DOHH2 (cell line): ENCODE measurements at regions not wholly inside any gene's neighbourhood (a gene's known extent, or its start where the extent isn't known, plus 50 kb on each side); places are given as distances from the start of the nearest gene placed in this dataset.
"Not testable (repeated sequence)": the region's sequence is repeated elsewhere in the genome, so short reads cannot be mapped to it uniquely, and the experiment has no call there.

Experiments
- H3F3A ChIP-seq: fragments of 200-600 bp; sonication (generic), shearing (Covaris generic); 2 replicates; pipeline ENCODE4 v1.6.0; 2016; ENCODE audit warnings: antibody characterized with exemption, mild to moderate bottlenecking; ENCODE audit not compliant: control insufficient read depth, insufficient read depth
- H3K27ac ChIP-seq: fragments of 200-600 bp; sonication (generic); 2 replicates; pipeline ENCODE4 v1.5.1; 2014; ENCODE audit warnings: low read depth, mild to moderate bottlenecking, low read length, moderate library complexity
- H3K27me3 ChIP-seq: fragments of 200-600 bp; sonication (generic); 2 replicates; pipeline ENCODE4 v1.6.1; 2014; ENCODE audit warnings: mild to moderate bottlenecking, low read length, mixed read lengths; ENCODE audit not compliant: control insufficient read depth
- H3K36me3 ChIP-seq: fragments of 200-600 bp; sonication (generic); 2 replicates; pipeline ENCODE4 v1.6.1; 2014; ENCODE audit warnings: mild to moderate bottlenecking, low read length, moderate library complexity, mixed read lengths; ENCODE audit not compliant: control insufficient read depth
- H3K4me1 ChIP-seq: fragments of 200-600 bp; sonication (generic); 2 replicates; pipeline ENCODE4 v1.6.1; 2014; ENCODE audit warnings: mild to moderate bottlenecking, low read length, mixed read lengths; ENCODE audit not compliant: control insufficient read depth
- H3K4me2 ChIP-seq: fragments of 200-600 bp; sonication (generic); 2 replicates; pipeline ENCODE4 v1.6.0; 2014; ENCODE audit warnings: mild to moderate bottlenecking, low read length, moderate library complexity
- H3K4me3 ChIP-seq: fragments of 200-600 bp; sonication (generic); 2 replicates; pipeline ENCODE4 v1.5.1; 2014; ENCODE audit warnings: mild to moderate bottlenecking, low read length, mixed read lengths
- H3K79me2 ChIP-seq: fragments of 200-600 bp; sonication (generic); 2 replicates; pipeline ENCODE4 v1.6.1; 2014; ENCODE audit warnings: mild to moderate bottlenecking, low read length, mixed read lengths; ENCODE audit not compliant: control insufficient read depth
- H3K9me2 ChIP-seq: fragments of 200-600 bp; sonication (generic); replicated peaks from 2 replicates; pipeline ENCODE4 v1.6.1; 2014; ENCODE audit warnings: mild to moderate bottlenecking, low read length, mixed read lengths; ENCODE audit not compliant: control insufficient read depth
- H3K9me3 ChIP-seq: fragments of 200-600 bp; sonication (generic); 2 replicates; pipeline ENCODE4 v1.6.1; 2014; ENCODE audit warnings: antibody characterized with exemption, low read length, mixed read lengths; ENCODE audit not compliant: control insufficient read depth, insufficient read depth
- H4K20me1 ChIP-seq: fragments of 200-600 bp; sonication (generic); 2 replicates; pipeline ENCODE4 v1.6.0; 2014; ENCODE audit warnings: low read depth, mild to moderate bottlenecking, antibody characterized with exemption, low read length, moderate library complexity; ENCODE audit not compliant: control insufficient read depth, insufficient read depth
- EZH2phosphoT487 ChIP-seq: fragments of 200-600 bp; sonication (generic); IDR thresholded peaks from 2 replicates; pipeline ENCODE4 v1.6.1; 2017; ENCODE audit warnings: borderline replicate concordance, mild to moderate bottlenecking, antibody characterized with exemption, low read length, moderate library complexity, mixed read lengths
- TF ChIP-seq, protein P1 (sequence below): fragments of 200-600 bp; sonication (generic); IDR thresholded peaks from one replicate; pipeline ENCODE4 v1.5.1; 2014; ENCODE audit warnings: antibody characterized with exemption, mild to moderate bottlenecking, low read depth, low read length; ENCODE audit not compliant: poor library complexity, severe bottlenecking

- no peaks in the 10 kb centered on the region for H3K79me2 ChIP-seq
- H3K4me1 ChIP-seq, result no peaks in the 10 kb centered on the region
- TF ChIP-seq EZH2phosphoT487, result no peak
- TF ChIP-seq, protein P1, sequence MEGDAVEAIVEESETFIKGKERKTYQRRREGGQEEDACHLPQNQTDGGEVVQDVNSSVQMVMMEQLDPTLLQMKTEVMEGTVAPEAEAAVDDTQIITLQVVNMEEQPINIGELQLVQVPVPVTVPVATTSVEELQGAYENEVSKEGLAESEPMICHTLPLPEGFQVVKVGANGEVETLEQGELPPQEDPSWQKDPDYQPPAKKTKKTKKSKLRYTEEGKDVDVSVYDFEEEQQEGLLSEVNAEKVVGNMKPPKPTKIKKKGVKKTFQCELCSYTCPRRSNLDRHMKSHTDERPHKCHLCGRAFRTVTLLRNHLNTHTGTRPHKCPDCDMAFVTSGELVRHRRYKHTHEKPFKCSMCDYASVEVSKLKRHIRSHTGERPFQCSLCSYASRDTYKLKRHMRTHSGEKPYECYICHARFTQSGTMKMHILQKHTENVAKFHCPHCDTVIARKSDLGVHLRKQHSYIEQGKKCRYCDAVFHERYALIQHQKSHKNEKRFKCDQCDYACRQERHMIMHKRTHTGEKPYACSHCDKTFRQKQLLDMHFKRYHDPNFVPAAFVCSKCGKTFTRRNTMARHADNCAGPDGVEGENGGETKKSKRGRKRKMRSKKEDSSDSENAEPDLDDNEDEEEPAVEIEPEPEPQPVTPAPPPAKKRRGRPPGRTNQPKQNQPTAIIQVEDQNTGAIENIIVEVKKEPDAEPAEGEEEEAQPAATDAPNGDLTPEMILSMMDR, result no peak
- no peak overlapping the region for H3K27ac ChIP-seq
- H3K9me3 ChIP-seq, result 0 out of 2 replicates have a peak, but pooled peaks cover 3% of the 10 kb centered on the region
- no peaks in the 10 kb centered on the region for H3K36me3 ChIP-seq
- H3K4me3 ChIP-seq, result no peak overlapping the region
- no peak overlapping the region for H3K4me2 ChIP-seq
- no peaks in the 10 kb centered on the region for H3K9me2 ChIP-seq
- no peaks in the 10 kb centered on the region for H4K20me1 ChIP-seq
- H3F3A ChIP-seq, result no peaks in the 10 kb centered on the region
- H3K27me3 ChIP-seq, result no peaks in the 10 kb centered on the region
Measured at GRCh38 chr12:33945438-33945784, 76.9 kb upstream of the ALG10 start.

DNA sequence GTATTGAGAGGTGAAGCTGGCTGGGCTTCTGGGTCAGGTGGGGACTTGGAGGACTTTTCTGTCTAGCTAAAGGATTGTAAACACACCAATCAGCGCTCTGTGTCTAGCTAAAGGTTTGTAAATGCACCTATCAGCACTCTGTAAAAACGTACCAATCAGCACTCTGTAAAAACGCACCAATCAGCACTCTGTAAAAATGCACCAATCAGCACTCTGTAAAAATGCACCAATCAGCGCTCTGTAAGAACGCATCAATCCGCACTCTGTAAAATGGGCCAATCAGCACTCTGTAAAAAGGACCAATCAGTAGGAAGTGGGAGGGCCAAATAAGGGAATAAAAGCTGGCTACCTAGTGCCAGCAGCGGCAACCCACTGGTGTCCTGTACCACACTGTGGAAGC lies 56.1 kb upstream of the ALG10 start:
- H3K36me3 ChIP-seq, H3K9me3 ChIP-seq, H3K4me1 ChIP-seq, H3K9me2 ChIP-seq, H3K27ac ChIP-seq, H3K4me2 ChIP-seq, H3F3A ChIP-seq, H3K27me3 ChIP-seq, H4K20me1 ChIP-seq, H3K4me3 ChIP-seq, H3K79me2 ChIP-seq: not testable (repeated sequence)

DNA sequence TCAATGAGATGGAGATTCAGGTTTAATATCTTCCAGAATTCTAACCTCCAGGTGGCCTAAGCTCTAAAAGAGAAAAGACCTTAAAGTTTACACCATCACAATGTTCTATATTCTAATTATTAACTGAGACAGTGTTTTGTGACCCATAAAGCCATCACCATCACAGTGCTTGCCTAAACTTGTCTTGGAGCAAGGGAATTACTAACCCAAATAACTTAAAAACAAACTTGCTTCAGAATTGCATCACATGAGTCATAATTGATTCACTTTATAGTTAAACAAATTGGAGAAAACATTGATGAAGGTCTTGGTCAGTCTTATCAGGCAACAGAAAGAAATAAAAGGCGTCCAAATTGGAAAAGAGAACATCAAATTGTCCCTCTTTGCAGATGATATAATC lies 54.5 kb upstream of the ALG10 start:
- no peaks in the 10 kb centered on the region for H3K9me2 ChIP-seq
- no peaks in the 10 kb centered on the region for H3K27me3 ChIP-seq
- H3K9me3 ChIP-seq, result no peaks in the 10 kb centered on the region
- H3K4me3 ChIP-seq, result no peak overlapping the region
- no peaks in the 10 kb centered on the region for H4K20me1 ChIP-seq
- H3K79me2 ChIP-seq, result no peaks in the 10 kb centered on the region
- no peaks in the 10 kb centered on the region for H3K4me1 ChIP-seq
- H3K4me2 ChIP-seq, result no peak overlapping the region
- no peaks in the 10 kb centered on the region for H3F3A ChIP-seq
- H3K36me3 ChIP-seq, result no peaks in the 10 kb centered on the region
- TF ChIP-seq, protein P1, result no peak
- no peak for TF ChIP-seq EZH2phosphoT487
- no peak overlapping the region for H3K27ac ChIP-seq
